Left renal cortex interstitium (tissue), 4 donors: ENCODE measurements at regions not wholly inside any gene's neighbourhood (a gene's known extent, or its start where the extent isn't known, plus 50 kb on each side); places are given as distances from the start of the nearest gene placed in this dataset.
A peak's percentile ranks its signal among the peaks of the same experiment; 100 is the strongest.
"Not testable (repeated sequence)": the region's sequence is repeated elsewhere in the genome, so short reads cannot be mapped to it uniquely, and the experiment has no call there.

Source experiments
- DNase-seq, 4 donors: peaks; one replicate each; pipeline ENCODE4 v3.0.0-alpha.2; 2013; ENCODE audit warnings: low read depth in 4 of 4, low spot score in 2 of 4, missing footprints in 1 of 4

DNA sequence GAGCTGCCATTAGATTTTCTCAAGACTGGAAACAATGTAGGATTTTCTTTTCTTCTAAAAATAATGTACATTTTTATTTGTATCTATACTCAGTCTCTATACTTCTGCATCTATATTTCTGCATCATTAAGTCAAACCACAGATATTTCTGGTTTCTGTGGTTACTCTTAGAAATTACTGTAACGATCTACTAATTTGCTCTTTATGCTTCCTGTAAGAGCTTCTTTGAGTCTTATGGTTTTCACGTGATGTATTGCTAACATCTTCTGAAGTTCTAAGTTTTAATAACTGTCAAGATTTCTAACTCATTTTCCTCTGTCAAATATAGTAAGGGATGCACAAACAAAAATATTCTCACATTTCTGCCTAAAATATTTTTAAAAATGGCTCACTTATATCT, 1144.5 kb downstream of the HACE1 start:
- no peak for DNase-seq

DNA sequence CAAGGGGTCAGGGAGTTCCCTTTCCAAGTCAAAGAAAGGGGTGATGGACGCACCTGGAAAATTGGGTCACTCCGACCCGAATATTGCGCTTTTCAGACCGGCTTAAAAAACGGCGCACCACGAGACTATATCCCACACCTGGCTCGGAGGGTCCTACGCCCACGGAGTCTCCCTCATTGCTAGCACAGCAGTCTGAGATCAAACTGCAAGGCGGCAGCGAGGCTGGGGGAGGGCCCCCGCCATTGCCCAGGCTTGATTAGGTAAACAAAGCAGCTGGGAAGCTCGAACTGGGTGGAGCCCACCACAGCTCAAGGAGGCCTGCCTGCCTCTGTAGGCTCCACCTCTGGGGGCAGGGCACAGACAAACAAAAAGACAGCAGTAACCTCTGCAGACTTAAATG, 1150.5 kb downstream of the HACE1 start:
- DNase-seq = not testable (repeated sequence)

DNA sequence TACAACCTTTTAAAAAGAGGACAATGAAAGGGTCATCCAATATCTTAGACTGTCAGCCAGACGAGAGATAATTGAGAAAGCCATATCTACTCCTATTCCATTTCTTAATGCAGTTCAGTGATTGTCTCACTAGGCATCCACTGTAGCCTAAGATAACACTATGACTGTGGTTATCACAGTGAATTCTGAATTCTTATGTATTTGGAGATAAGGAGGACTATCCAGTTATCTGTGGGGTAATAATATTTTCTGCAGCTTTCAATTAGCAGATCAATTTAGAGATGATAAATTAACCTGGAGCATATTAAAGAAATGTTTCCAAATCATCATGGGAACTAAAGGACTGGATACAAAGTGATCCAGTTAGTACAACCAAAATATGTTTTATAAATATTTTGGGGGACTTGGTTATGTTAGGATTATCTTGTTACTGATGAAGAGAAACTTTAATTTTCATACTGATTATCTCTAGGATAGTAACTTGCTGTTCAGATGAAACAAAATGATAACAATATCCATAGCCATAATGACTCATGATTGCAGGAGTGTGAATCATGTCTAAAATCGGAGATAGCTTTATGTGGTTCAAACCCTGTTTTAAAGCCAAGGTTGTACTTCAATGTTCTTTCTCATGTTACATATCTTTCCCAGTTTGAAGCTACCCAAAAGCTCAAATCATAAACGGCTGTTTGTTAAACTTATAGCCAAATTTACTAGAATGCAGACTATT, 1152.0 kb downstream of the HACE1 start:
- DNase-seq = no peak

DNA sequence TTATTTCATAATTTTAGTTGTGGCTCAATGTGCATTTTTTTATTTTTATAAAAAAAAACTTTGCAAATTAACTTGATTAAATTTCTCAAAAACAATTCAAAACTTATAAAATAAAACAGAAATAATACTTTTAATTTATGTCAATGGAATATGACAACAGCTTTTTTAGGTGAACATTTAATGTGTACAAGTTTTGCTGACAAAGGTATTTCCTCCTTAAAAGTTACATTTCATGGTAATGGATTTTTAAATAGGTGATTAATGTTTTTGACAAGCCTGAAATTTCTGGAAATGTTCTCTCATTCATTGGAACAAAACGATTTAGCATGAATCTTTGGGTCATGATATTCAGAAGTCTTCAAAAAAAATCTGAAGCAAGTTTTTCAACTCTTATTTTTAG, 1160.0 kb downstream of the HACE1 start:
- DNase-seq = no peak

DNA sequence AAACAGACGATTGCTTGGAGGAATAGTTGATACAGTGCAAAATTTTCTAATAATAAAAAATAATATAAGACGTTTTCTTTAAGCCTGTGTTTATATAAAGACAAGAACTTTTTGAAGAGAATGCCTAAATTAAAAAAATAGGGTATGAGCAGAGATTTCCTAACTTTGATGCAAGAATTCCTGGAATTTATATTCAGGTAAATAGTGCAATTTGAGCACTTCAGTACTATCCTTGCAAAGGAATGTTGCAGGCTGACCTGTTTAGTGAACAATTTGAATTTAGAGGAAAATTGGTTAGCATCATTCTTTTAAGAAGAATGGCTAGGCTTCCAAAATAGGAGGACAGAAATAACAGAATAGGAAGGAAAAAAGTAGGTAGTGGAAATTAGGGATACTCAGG, 1172.3 kb downstream of the HACE1 start:
- DNase-seq = no peak

DNA sequence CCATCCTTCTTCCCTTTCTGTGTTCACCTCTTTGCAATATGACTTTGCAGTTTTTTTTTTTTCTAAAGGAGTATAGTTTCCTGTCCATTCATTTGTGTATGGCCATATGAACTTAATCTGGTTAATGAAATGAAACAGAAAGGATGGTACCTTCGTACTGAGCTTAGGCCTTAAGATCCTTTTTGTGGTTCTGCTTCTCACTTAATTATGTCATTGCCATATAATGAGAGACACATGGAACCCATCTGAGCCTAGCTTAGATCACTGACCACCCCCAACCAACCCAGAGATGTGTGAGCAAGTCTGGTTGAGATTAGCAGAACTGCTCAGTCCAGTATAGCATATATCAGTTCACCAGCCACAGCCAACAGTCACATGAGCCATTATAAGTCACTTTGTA, 1179.6 kb downstream of the HACE1 start:
- no peak for DNase-seq

DNA sequence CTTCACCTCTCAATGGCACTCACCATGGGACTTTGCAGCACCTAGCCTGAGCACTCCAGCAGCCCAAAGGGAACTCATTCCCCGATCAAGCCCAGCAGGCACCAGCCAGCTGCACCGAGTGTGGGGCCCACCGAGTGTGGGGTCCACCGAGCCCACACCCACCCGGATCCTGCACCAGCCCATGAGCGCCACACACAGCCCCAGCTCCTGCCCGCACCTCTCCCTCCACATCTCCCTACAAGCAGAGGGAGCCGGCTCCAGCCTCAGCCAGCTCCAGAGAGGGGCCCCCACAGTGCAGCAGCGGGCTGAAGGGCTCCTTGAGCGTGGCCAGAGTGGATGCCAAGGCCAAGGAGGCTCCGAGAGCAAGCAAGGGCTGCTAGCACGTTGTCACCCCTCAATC, 1182.4 kb downstream of the HACE1 start:
- no peak for DNase-seq

DNA sequence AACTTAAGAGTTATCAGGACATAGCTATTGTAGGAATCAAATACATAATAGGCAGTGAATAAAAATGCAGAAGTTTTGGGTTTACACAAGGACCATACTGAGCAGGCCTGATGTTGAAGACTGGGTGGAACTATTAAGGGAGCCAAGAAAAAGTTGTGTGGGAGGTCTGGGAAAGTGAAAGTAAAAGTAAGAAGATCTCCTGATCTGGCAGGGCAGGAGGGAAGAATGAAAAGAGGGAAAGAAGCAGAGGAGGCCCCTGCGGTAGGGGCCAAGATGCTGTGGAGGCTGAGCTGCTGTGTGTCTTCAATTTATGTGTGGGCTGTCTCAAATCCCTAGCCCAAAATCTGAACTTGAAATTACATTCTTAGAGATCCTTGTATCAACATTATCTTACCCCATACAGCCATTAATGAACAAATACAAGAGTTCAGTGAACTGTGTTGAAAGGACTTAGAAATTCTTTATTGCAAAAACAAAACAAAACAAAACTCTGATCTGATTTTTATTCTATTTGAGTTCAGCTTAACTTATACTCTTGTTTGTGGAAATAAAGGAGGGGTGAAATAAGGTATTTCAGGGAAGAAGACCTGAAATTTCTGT, 1183.8 kb downstream of the HACE1 start:
- peak in 1 of 4 donors; percentile 0 for DNase-seq

DNA sequence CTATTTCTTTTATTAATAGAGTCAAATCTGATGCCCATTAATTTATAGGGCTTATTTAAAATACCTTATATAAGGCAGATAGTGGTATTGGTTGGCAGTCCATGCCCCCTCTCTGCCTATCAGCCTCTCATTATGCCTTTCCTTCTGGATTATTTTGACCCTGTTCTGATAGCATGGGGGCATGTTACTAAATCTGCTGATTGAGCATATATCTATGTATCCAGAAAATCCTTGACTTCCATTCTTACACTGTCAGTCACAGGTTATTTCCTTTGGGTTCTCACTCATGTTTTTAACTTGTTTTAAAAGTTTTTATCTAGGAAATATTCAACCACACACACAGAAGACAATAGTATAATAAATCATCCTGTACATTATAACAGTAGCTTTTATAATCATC, 1184.9 kb downstream of the HACE1 start:
- no peak for DNase-seq

DNA sequence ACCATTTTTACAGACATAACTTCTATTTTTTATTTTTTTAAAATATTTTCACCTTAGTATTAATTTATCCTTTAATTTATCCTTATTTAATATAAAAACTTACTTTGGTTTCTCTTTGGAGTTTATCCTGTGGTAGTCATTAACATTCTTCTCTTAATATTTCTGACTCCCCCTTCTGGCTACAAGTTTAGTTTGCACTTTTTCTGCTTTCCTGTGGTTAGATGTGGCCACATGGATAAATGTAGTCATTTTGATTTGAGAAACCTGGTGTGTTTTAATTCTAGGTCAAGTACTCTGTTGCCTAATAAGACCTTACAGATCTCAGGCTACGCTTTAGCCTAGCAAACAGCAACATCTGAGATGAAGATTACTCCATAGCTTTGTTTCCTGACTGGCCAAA, 1187.5 kb downstream of the HACE1 start:
- DNase-seq = no peak

DNA sequence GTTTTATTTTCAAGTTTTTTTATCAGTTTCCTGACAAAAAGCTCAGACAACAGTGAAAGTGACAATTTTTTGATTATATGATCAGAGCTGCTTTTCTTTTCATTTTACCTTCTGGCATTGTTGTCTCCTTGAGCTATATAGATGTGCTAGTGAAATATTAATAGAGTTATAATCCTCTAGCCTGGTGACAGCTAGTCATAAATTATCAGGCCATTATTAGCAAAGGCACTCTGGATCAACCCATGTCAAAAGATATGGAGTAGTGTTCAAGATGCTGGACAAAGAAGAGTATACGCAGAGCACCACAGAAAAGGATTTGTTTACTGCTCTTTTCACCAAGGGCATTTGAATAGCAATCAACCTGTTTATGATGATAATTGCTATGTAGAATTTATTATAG, 1230.1 kb downstream of the HACE1 start:
- DNase-seq = no peak

DNA sequence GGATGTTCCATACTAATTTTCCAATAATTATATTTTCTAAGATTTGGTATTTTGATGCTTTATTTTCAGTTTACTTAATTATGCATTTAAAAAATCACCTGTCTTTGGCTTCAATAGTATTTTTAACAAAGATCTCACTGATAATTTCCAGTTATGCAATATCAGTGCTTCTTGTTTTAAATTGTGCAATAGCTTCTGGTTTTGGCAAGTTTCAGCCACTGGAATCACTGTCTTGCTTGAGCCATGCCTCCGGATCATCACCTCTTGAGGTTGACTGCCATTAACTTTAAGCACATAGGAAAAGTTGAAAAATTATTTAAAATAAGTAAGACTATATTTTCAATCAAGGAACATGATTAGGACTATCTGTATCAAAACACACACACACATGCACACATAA, 1242.1 kb downstream of the HACE1 start:
- no peak for DNase-seq

DNA sequence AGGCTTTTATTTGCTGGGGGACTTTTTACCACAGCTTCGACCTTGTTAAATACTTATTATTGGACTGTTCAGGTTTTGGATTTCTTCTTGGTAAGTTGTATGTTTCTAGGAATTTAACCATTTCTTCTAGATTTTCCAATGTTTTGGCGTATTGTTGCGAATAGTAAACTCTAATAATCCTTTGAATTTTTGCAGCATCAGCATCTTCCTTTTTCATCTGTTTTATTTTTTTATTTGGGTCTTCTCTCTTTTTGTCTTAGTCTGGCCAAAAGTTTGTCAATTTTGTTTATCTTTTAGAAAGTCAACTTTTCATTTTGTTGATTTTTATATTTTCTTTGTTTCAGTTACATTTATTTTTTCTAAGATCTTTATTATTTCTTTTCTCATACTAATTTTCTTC, 1272.0 kb downstream of the HACE1 start:
- no peak for DNase-seq

DNA sequence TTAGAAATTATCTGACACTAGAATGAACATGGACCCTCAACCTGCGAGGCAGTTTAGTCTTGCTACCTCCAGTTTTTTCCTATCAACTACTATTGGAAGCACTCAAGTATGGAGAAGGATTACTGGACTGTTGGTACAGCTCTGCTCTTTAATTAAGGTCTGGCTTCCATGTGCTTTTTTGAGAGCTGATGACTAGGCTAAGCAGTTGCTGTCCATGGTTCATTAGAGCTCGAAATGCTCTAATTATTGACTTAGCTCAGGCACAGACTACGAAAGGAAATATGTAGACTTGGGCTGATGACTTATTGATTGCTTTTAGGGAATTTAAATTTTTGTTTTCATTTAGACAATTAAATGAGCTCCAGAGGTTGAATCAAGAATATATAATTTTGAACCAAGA, 1281.6 kb downstream of the HACE1 start:
- no peak for DNase-seq

DNA sequence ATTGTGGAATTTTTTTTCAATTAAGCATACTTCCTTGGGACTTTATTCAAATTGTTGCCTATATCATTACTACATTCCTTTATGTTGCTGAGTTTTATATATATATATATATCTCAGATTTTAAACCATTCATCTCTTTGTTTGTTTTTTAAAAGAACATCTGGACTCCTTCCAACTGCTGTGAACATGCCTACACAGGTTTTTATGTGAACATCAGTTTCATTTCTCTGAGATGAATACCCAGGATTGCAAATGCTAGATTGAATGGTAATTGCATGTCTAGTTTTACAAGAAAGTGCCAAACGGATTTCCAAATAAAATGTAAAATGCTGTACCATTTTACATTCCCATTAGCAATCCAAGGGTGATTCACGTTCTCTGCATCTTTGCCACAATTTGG, 1289.3 kb downstream of the HACE1 start:
- DNase-seq = no peak

DNA sequence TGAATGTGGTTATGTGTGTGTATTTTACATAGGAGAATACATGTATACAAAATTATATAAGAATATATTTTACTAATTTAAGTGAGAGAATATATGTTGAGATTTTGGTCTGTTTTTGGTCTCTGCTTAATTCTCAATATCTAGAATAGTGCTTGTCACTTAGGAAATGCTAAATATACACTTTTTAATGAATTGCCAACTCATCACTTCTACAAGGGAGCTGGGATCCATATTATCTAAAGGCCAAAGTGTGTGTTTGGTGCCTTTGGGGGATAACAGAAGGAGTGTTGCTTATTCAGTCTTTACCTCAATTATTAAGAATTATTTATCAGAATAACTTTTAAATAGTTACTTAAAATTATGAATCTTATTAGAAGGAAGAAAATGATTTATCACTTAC, 1304.8 kb downstream of the HACE1 start:
- DNase-seq = no peak

DNA sequence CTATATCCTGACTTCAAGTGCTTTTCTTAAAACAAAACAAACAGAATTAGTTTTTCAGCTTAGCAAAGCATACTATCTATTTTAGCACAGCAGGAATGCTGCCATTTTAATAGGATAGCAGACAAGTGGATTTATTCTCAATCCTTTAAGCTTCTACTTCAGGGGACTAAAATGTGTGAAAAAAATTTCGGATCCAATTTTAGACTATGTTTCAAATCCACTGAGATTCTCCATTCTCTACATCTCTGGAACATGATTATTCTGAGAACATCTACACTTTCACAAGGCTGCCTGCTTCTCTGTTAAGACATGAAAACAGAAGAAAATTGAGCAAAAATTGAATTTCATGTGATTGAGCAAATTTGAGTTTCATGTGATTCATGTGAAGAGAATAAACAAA, 1321.3 kb downstream of the HACE1 start:
- no peak for DNase-seq

DNA sequence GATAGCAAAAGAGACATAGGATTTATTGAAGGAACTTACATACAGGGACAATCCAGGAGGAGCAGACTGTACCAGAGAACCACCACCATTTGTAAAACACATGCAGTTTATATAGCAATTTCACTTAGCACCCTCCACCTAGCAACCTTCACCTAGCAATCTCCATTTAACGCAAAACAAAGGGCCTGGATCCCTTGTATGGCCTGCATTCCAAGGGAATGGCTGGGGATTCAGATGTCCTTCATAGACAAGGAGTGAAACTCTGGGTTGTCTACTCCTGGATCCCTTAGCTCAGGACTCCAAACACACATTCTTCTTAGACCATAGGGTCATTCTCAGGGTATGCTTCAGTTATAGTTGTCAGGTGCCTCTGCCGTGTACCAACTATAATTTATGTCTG, 1324.9 kb downstream of the HACE1 start:
- no peak for DNase-seq

DNA sequence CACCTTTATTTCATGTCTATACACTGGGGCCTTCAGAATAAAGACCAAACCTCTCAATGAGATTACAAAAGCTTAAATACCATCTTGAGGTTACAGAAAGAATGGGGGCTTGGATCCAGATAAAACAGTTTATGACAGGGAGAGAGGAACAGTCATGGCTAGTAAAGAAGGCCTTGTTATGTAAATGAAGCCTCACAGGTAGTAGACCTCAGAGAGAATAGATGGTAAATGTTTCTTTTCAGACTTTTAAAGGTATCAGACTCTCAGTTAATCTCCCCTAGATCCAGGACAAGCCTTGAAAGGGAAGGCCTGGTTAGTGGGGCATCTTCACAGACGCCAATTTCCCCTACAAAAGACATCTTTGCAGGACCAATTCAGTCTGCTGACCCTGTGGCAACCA, 1325.6 kb downstream of the HACE1 start:
- DNase-seq = no peak

DNA sequence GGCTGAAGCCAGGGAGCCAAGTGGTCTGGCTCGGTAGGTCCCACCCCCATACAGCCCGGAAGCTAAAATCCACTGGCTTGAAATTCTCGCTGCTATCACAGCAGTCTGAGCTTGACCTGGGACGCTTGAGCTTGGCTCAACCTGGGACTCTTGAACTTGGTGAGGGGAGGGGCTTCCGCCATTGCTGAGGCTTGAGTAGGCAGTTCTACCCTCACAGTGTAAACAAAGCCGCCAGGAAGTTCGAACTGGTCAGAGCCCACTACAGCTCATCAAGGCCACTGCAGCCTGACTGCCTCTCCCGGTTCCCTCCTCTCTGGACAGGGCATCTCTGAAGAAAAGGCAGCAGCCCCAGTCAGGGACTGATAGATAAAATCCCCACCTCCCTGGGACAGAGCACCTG, 1337.7 kb downstream of the HACE1 start:
- no peak for DNase-seq

DNA sequence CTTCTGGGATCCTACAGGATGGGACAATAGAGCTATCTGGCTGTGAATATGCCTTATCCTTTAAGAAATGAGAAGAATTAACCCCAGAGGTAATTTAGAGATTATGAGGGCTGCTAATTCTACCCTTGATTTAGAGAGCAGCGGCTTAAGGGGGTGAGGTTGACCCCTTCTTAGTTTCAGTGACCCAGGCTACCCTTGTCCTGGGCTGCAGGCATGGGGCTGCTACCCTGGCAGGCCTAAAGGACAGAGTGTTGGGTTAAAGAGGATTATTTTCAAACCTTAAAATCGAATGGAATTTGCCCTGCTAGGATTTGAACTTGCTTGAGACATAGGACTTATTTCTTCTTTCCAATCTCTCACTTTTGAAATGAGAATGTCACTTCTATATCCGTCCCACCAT, 1343.4 kb downstream of the HACE1 start:
- DNase-seq = no peak

DNA sequence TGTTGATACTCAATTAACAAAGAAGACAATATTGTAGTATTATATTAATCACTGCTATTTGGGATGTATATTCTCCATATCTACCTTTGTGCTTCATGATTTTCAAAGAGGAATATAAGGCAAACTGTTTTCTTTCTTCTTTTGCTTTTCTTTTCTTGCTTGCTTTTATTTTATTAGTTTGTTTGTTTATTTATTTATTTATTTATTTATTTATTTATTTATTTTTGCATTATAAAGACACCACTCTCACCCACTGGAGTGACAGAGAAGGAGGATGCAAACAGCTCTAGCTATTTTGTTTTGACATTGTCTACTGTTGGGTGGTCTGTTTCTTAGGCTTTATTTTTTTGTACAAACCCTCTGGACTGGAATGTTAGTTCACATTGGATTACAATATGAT, 1352.7 kb downstream of the HACE1 start:
- no peak for DNase-seq

DNA sequence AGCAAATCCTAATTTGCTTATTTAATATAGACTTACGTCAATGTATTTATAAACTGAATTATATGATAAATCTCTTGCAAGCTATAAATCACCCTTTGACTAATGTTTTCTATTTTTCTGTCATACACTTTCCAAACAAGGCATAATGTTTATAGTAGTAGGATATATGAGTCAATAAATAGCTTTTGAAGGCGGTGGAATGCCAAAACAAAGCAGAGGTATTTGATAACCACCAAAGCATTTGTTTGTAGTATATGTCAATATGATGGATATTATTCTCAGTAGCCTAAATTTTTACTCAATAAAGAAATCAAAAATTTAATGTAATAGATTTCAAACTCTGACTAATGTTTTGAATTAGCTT, 1354.6 kb downstream of the HACE1 start:
- no peak for DNase-seq
